ENCODE measurements at regions not wholly inside any gene's neighbourhood (a gene's known extent, or its start where the extent isn't known, plus 50 kb on each side); places are given as distances from the start of the nearest gene placed in this dataset.

- TF ChIP-seq RXRA (IDR thresholded peaks at IDR 0.05) (no peak), JUND (IDR thresholded peaks at IDR 0.05) (no peak), EGR1 (IDR thresholded peaks at IDR 0.05; ENCODE audit: low read depth in 2 of 2) (no peak), HNF4A (conservative IDR thresholded peaks at IDR 0.05) (no peak), SP1 (IDR thresholded peaks at IDR 0.05) (no peak), ZBTB33 (IDR thresholded peaks at IDR 0.05) (no peak)
- TF ChIP-seq, protein P1, sequence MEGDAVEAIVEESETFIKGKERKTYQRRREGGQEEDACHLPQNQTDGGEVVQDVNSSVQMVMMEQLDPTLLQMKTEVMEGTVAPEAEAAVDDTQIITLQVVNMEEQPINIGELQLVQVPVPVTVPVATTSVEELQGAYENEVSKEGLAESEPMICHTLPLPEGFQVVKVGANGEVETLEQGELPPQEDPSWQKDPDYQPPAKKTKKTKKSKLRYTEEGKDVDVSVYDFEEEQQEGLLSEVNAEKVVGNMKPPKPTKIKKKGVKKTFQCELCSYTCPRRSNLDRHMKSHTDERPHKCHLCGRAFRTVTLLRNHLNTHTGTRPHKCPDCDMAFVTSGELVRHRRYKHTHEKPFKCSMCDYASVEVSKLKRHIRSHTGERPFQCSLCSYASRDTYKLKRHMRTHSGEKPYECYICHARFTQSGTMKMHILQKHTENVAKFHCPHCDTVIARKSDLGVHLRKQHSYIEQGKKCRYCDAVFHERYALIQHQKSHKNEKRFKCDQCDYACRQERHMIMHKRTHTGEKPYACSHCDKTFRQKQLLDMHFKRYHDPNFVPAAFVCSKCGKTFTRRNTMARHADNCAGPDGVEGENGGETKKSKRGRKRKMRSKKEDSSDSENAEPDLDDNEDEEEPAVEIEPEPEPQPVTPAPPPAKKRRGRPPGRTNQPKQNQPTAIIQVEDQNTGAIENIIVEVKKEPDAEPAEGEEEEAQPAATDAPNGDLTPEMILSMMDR (IDR thresholded peaks at IDR 0.05; ENCODE audit: low read depth, low read length, missing input control): no peak
These were observed 87.9 kb downstream of the ATPSCKMT start for GRCh38 chr5:10161778-10162177.
